OCI-LY7 (cell line): ENCODE measurements at regions not wholly inside any gene's neighbourhood (a gene's known extent, or its start where the extent isn't known, plus 50 kb on each side); places are given as distances from the start of the nearest gene placed in this dataset.

Source experiments
- BruUV-seq: library from RNA; stranded (reverse); fragments of 400-500 nt; replicated peaks from 2 replicates; lab custom pipeline; 2021; lab: Mats Ljungman, UMichigan
- CTCF ChIA-PET: fragments of 300-600 bp; sonication (Branson Sonifier 250); formaldehyde crosslinking; loops from one replicate; lab custom pipeline; 2022; ENCODE audit warnings: antibody characterized with exemption; ENCODE audit not compliant: unreplicated experiment; lab: Charles Lee
- POLR2A ChIA-PET: fragments of 300-600 bp; sonication (Branson Sonifier 250); formaldehyde crosslinking; loops from one replicate; lab custom pipeline; 2022; ENCODE audit warnings: antibody characterized with exemption; lab: Charles Lee
- DNase-seq: peaks from one replicate; pipeline ENCODE4 v3.0.0-alpha.2; 2015; ENCODE audit warnings: low spot score
- H2AFZ ChIP-seq: fragments of 200-600 bp; sonication (generic), shearing (Covaris generic); 2 replicates; pipeline ENCODE4 v1.6.1; 2014; ENCODE audit warnings: mild to moderate bottlenecking, antibody characterized with exemption, low read length, moderate library complexity
- H3K27ac ChIP-seq: fragments of 200-600 bp; sonication (generic); 2 replicates; pipeline ENCODE4 v1.5.1; 2014; ENCODE audit warnings: mixed run types, low read depth, mild to moderate bottlenecking, moderate library complexity, low read length, inconsistent platforms; ENCODE audit not compliant: poor library complexity, severe bottlenecking
- H3K36me3 ChIP-seq: fragments of 200-600 bp; sonication (generic); 2 replicates; pipeline ENCODE4 v1.6.1; 2014; ENCODE audit warnings: mild to moderate bottlenecking, antibody characterized with exemption, low read length, moderate library complexity, mixed read lengths; ENCODE audit not compliant: insufficient read depth
- H3K4me1 ChIP-seq: fragments of 200-600 bp; sonication (generic); 2 replicates; pipeline ENCODE4 v1.5.1; 2014; ENCODE audit warnings: mild to moderate bottlenecking, low read length; ENCODE audit not compliant: insufficient read depth, poor library complexity, severe bottlenecking
- H3K4me2 ChIP-seq: fragments of 200-600 bp; sonication (generic); 2 replicates; pipeline ENCODE4 v1.6.1; 2014; ENCODE audit warnings: mild to moderate bottlenecking, low read length
- H3K4me3 ChIP-seq: fragments of 200-600 bp; sonication (generic); 2 replicates; pipeline ENCODE4 v1.5.1; 2014; ENCODE audit warnings: mild to moderate bottlenecking, low read depth, low read length; ENCODE audit not compliant: poor library complexity, severe bottlenecking
- H3K79me2 ChIP-seq: fragments of 200-600 bp; sonication (generic); 2 replicates; pipeline ENCODE4 v1.6.1; 2016; ENCODE audit warnings: low read depth, mild to moderate bottlenecking, low read length, moderate library complexity, mixed read lengths; ENCODE audit not compliant: insufficient read depth
- H3K9me2 ChIP-seq: fragments of 200-600 bp; sonication (generic); 2 replicates; pipeline ENCODE4 v1.6.1; 2016; ENCODE audit warnings: mild to moderate bottlenecking, low read length, mixed read lengths; ENCODE audit not compliant: insufficient read depth
- H3K9me3 ChIP-seq: fragments of 200-600 bp; sonication (generic); 2 replicates; pipeline ENCODE4 v1.6.1; 2014; ENCODE audit warnings: mild to moderate bottlenecking, mixed run types, low read length, mixed read lengths
- H4K20me1 ChIP-seq: fragments of 200-600 bp; sonication (generic); 2 replicates; pipeline ENCODE4 v1.6.1; 2014; ENCODE audit warnings: mild to moderate bottlenecking, antibody characterized with exemption, low read length, moderate library complexity, mixed read lengths; ENCODE audit not compliant: insufficient read depth
- CTCF ChIP-seq: fragments of 200-600 bp; sonication (generic); conservative IDR thresholded peaks from 2 replicates; pipeline ENCODE4 v1.5.1; 2014; ENCODE audit warnings: mild to moderate bottlenecking, antibody characterized with exemption, low read length, moderate library complexity, mixed read lengths
- EZH2phosphoT487 ChIP-seq: fragments of 200-600 bp; sonication (generic); IDR thresholded peaks from 2 replicates; pipeline ENCODE4 v1.6.1; 2018; ENCODE audit warnings: low read depth, borderline replicate concordance, mild to moderate bottlenecking, mixed run types, antibody characterized with exemption, low read length, moderate library complexity, mixed read lengths
- intact Hi-C: fragments of 100-400 bp; cut with micrococcal nuclease; formaldehyde crosslinking; loops from one replicate; pipeline ENCODE4 v1.10.0; 2022; ENCODE audit not compliant: unreplicated experiment

GRCh38 chr11:29656597-29656996 is 360.2 kb downstream of the KCNA4 start:
- no peak overlapping the region for H3K4me3 ChIP-seq
- H2AFZ ChIP-seq: no peak overlapping the region
- H3K4me2 ChIP-seq: no peak overlapping the region
- CTCF ChIA-PET: no interaction called here
- H3K4me1 ChIP-seq: no peaks in the 10 kb centered on the region
- H3K36me3 ChIP-seq: no peaks in the 10 kb centered on the region
- intact Hi-C loops: no loop called here
- TF ChIP-seq CTCF: no peak
- no peak for TF ChIP-seq EZH2phosphoT487
- no peak for DNase-seq
- POLR2A ChIA-PET: no interaction called here
- no peak overlapping the region for H3K27ac ChIP-seq
- H3K9me2 ChIP-seq: no peaks in the 10 kb centered on the region
- no TSS peak for BruUV-seq
- no peaks in the 10 kb centered on the region for H4K20me1 ChIP-seq
- no peaks in the 10 kb centered on the region for H3K9me3 ChIP-seq
- H3K79me2 ChIP-seq: no peaks in the 10 kb centered on the region

- Histone ChIP-seq H3K9me3 (no peaks in the 10 kb centered on the region), H3K79me2 (no peaks in the 10 kb centered on the region), H3K9me2 (no peaks in the 10 kb centered on the region), H2AFZ (no peak overlapping the region), H3K4me1 (no peaks in the 10 kb centered on the region), H3K4me3 (no peak overlapping the region), H3K27ac (no peak overlapping the region), H3K36me3 (no peaks in the 10 kb centered on the region), H3K4me2 (no peak overlapping the region), H4K20me1 (no peaks in the 10 kb centered on the region)
- no peak for TF ChIP-seq CTCF
- no peak for TF ChIP-seq EZH2phosphoT487
- intact Hi-C loops: no loop called here
- no peak for DNase-seq
- CTCF ChIA-PET: no interaction called here
- POLR2A ChIA-PET: interaction anchor here (1.1 kb wide), 1 partner anchor 168 kb away, joined by 3 read pairs; no protein-coding TSS in a partner anchor
- BruUV-seq: no TSS peak
Observed at GRCh38 chr11:29645373-29645772, 371.5 kb downstream of the KCNA4 start.

DNA sequence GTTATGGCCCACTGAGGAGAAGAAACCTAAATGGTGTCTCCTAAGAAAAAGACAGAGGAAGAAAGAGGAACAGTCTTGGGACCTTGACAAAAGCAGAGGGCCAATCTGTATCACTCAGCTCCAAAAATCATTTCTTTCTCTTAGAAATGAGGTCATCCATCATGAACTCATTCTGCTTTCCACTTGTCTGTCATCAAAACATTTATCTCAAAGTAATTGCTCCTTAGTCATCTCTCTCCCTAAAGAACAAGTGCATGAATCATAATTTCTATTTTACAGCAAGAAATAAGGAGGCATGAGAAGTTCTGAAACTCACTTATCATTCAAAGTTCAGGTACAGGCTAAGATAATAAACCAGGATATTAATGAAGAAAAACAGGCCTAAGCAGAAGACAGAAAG is 375.6 kb downstream of the KCNA4 start:
- H2AFZ ChIP-seq: no peak overlapping the region
- intact Hi-C loops: no loop called here
- no peak for DNase-seq
- H3K36me3 ChIP-seq: no peaks in the 10 kb centered on the region
- H3K79me2 ChIP-seq: no peaks in the 10 kb centered on the region
- CTCF ChIA-PET: no interaction called here
- H3K9me2 ChIP-seq: no peaks in the 10 kb centered on the region
- no peak overlapping the region for H3K4me3 ChIP-seq
- H4K20me1 ChIP-seq: no peaks in the 10 kb centered on the region
- H3K27ac ChIP-seq: no peak overlapping the region
- H3K4me2 ChIP-seq: no peak overlapping the region
- BruUV-seq: no TSS peak
- POLR2A ChIA-PET: interaction anchor here (1.8 kb wide), 2 partner anchors 10 to 13 kb away, joined by 5 read pairs; no protein-coding TSS in a partner anchor
- H3K4me1 ChIP-seq: no peaks in the 10 kb centered on the region
- TF ChIP-seq CTCF: no peak
- TF ChIP-seq EZH2phosphoT487: no peak
- H3K9me3 ChIP-seq: no peaks in the 10 kb centered on the region
